ENCODE measurements at regions not wholly inside any gene's neighbourhood (a gene's known extent, or its start where the extent isn't known, plus 50 kb on each side); places are given as distances from the start of the nearest gene placed in this dataset.

DNA sequence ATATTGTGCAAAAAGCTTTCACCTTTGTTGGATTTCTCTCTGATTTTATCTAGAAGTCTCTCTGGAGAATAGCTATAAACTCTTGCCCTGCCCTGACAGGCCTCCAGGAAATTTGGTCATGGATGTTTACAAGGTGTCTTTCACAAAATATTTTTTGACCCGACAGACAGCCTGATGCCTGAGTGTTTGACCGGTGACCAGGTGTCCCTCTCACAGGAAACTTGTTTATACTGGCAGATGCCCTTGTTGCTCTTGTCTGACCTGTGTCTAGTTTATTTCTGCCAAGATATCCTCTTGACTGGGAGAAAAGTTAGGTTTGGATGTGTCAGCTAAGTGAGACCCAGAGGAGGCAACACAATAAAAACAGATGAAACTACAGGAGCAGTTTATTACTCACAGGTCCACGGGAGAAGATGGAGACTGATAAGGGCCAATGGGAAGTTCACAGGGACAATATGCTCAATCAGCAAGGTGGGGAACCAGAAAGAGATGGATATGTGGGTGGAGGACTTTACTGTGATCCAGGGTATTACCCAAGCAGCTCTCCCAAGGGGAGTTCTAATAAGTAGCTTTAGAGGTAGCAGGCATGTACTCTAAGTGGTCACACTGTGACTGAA is 243.3 kb downstream of the ARAP2 start:
- DNase-seq = no peak

DNA sequence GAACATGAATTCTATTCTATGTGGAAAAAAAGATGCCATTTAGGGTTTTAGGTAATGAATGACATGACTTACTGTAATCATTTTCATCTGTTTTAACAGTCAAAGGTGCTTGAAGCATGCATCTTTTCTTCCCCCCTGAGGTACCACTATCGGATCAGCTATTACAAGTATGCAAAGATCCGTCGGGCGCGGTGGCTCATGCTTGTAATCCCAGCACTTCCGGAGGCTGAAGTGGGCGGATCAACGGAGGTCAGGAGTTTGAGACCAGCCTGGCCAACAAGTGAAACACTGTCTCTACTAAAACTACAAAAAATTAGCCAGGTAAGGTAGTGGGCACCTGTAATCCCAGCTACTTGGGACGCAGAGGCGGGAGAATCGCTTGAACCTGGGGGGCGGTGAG is 241.3 kb downstream of the ARAP2 start:
- DNase-seq = no peak

DNA sequence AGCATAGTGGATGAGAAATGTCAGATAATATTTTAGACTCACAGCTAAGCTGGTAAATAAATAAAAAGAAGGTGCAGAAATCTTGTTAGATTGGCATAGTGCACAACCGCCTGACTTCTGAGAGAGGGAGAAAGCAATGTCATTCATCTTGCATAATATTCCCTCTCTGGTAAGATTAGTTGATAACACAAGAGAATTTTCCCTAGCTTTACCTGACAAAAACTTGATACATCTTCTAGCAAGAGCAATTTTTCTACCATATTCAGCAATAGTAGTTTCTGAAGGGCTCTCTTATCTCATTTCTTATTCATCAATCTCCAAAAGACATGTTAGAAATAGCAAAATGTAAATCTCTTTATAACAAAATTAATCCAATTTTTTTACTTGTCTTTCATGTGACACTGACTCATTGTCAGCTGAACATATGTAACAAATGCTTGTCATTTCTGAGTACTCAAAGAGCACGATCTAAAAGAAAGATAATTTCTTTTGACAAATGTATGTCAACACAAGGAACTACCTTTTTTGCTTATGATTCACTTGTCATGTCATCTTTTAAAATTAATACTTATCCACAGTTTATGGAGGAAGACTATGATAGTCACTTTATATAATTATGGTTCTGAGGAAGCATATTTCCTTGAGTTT is 240.0 kb downstream of the ARAP2 start:
- DNase-seq = peak; percentile 7

DNA sequence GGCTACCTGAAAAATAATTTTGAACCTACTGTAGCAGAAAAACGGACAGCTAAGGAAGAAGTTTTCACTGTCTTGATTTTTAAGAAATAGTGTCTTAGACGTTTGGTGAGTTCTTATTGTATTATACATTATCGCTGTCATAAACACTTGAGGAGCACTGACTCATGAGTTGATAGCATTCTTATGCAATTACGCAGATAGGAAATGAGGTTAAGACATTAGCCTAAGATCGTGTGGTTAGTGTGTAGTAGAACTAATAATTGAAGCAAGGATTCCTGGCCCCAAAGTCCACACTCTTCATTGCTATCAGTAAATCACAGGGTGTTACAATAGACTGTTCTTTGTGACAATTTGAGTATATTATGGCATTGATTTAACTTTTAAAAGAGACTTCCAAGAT is 238.1 kb downstream of the ARAP2 start:
- no peak for DNase-seq

DNA sequence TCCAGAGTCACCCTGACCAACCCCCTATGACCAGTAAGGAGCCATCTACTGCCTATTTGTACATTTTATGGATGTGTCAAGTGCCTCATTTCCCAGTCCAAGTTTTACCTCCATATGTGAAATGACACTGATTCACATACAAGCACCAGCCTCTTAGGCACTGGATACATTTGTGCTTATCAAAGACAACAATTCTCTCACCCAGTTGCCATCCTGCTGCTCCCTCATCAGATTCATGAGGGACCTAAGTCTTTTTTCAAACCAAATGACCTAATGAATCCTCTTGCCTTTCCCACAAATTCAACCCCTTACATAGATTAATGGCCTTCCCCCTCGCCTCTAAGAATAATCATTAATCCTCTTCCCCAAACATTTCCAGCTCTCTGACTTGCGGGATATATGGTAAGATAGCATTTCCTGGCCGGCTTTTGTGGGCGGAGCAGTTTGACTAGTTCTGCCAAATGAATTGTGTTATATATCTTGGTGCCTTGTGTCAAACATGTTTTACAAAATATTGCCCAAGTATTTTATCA is 233.9 kb downstream of the ARAP2 start:
- DNase-seq = no peak

DNA sequence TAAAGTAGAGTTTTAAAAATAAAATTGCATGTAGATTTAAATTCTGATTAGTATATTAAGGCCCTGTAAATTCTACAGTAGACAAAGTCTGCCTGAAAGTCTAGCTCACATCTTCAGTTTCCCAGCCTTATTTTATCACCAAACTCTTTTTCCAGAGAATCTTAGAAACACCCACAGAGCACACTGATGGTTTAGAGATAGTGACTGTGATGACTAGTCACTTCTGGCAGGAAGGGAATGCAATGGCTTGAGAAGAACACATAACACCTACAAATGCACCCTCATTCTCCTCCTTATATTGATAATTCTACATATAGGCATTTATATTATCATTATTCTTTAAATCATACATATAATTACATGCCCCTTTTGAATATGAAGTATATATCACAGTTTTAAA is 232.9 kb downstream of the ARAP2 start:
- no peak for DNase-seq

DNA sequence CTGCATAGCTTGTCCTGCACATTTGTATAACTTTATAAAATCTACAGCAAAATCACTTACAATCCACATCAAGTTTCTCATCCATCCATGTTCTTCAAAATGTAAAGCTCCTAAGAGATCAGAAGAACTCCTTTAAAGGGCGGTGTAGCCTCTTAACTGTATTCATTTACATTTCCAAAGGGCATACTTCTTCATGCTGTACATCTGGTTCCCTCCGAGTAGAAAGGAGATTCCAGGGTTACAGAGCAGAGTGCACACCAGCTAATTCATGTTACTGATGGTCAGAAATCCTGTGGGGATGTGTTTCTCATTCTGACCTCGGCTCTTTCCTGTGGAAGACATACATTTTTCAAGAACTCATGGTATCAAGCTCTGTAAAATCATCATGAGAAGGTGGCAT is 231.8 kb downstream of the ARAP2 start:
- DNase-seq = no peak

DNA sequence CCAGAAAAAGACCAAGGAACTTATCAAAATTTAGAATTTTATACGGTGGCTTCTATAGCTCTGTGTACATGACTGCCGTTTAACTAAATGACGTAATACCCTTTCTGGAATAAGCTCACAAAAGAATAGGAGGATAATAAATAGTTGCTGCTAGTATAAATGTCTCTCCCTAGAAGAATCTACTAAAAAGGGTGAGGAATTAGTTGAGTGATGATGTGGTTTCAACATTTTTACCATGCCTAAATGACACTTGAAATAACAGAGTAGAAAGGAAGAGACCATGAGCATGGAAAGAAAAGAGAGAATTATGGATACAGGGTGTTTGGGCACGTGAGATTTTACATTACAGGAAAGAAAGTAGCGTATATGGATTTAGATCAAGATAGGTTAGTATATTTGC is 231.1 kb downstream of the ARAP2 start:
- no peak for DNase-seq
